ENCODE measurements at regions not wholly inside any gene's neighbourhood (a gene's known extent, or its start where the extent isn't known, plus 50 kb on each side); places are given as distances from the start of the nearest gene placed in this dataset.

- no peak for ATAC-seq
- TF ChIP-seq ZFP30 (CRISPR knock-in tag; IDR thresholded peaks at IDR 0.05) (no peak), SNAI2 (CRISPR knock-in tag; IDR thresholded peaks at IDR 0.05) (no peak), ZC3H10 (CRISPR knock-in tag; IDR thresholded peaks at IDR 0.05) (no peak), ISL1 (CRISPR knock-in tag; IDR thresholded peaks at IDR 0.05) (no peak), PATZ1 (CRISPR knock-in tag; IDR thresholded peaks at IDR 0.05; ENCODE audit: borderline replicate concordance) (no peak), OSR1 (CRISPR knock-in tag; IDR thresholded peaks at IDR 0.05) (no peak), CREB5 (CRISPR knock-in tag; IDR thresholded peaks at IDR 0.05; ENCODE audit: low read depth) (no peak)
These were observed 78.0 kb upstream of the TRPC4 start for GRCh38 chr13:37947419-37948140.

- TF ChIP-seq RARB (CRISPR knock-in tag; IDR thresholded peaks at IDR 0.05), result no peak
- no peak for TF ChIP-seq GLIS3 (CRISPR knock-in tag; IDR thresholded peaks at IDR 0.05)
- TF ChIP-seq CSDC2 (CRISPR knock-in tag; IDR thresholded peaks at IDR 0.05), result no peak
- TF ChIP-seq ESRRG (CRISPR knock-in tag; IDR thresholded peaks at IDR 0.05), result no peak
- TF ChIP-seq ISL1 (CRISPR knock-in tag; IDR thresholded peaks at IDR 0.05), result no peak
- TF ChIP-seq ZFP3 (CRISPR knock-in tag; IDR thresholded peaks at IDR 0.05), result no peak
- no peak for TF ChIP-seq CSRNP3 (CRISPR knock-in tag; IDR thresholded peaks at IDR 0.05)
- no peak for TF ChIP-seq ZNF565 (CRISPR knock-in tag; conservative IDR thresholded peaks at IDR 0.05; ENCODE audit: low read depth)
- no peak for TF ChIP-seq POU6F1 (CRISPR knock-in tag; IDR thresholded peaks at IDR 0.05; ENCODE audit: borderline replicate concordance, low read depth)
- no peak for TF ChIP-seq TCF4 (CRISPR knock-in tag; IDR thresholded peaks at IDR 0.05; ENCODE audit: borderline replicate concordance)
- no peak for TF ChIP-seq CREB5 (CRISPR knock-in tag; IDR thresholded peaks at IDR 0.05; ENCODE audit: low read depth)
- no peak for TF ChIP-seq PATZ1 (CRISPR knock-in tag; IDR thresholded peaks at IDR 0.05; ENCODE audit: borderline replicate concordance)
- TF ChIP-seq ZNF70 (CRISPR knock-in tag; IDR thresholded peaks at IDR 0.05), result no peak
- no peak for TF ChIP-seq ZFP30 (CRISPR knock-in tag; IDR thresholded peaks at IDR 0.05)
- no peak for TF ChIP-seq PPARA (CRISPR knock-in tag; IDR thresholded peaks at IDR 0.05; ENCODE audit: borderline replicate concordance)
- TF ChIP-seq ZNF8 (CRISPR knock-in tag; IDR thresholded peaks at IDR 0.05), result no peak
- no peak for TF ChIP-seq TSHZ2 (CRISPR knock-in tag; IDR thresholded peaks at IDR 0.05)
- TF ChIP-seq BACH2 (CRISPR knock-in tag; IDR thresholded peaks at IDR 0.05; ENCODE audit: borderline replicate concordance), result no peak
- ATAC-seq, result no peak
These were observed 76.3 kb upstream of the TRPC4 start for GRCh38 chr13:37945651-37946575.
